GM10266 (cell line): ENCODE measurements at regions not wholly inside any gene's neighbourhood (a gene's known extent, or its start where the extent isn't known, plus 50 kb on each side); places are given as distances from the start of the nearest gene placed in this dataset.

Source experiments
- DNase-seq: peaks from one replicate; pipeline ENCODE4 v3.0.0; 2012; ENCODE audit errors: extremely low spot score
- CTCF ChIP-seq: IDR thresholded peaks from 2 replicates; pipeline ENCODE4 v1.5.1; 2012; ENCODE audit warnings: mild to moderate bottlenecking, low read depth; ENCODE audit not compliant: control insufficient read depth, insufficient read depth; ENCODE audit errors: missing control alignments

GRCh38 chr11:13118650-13119049 is 109.5 kb downstream of the RASSF10 start:
- no peak for TF ChIP-seq CTCF
- no peak for DNase-seq

GRCh38 chr11:13119361-13119760 is 110.2 kb downstream of the RASSF10 start:
- TF ChIP-seq CTCF: no peak
- no peak for DNase-seq

GRCh38 chr11:13119941-13120520 is 110.9 kb downstream of the RASSF10 start:
- no peak for DNase-seq
- no peak for TF ChIP-seq CTCF

GRCh38 chr11:13120691-13121090 is 111.6 kb downstream of the RASSF10 start:
- no peak for DNase-seq
- TF ChIP-seq CTCF: no peak

GRCh38 chr11:13126430-13126829 is 117.3 kb downstream of the RASSF10 start:
- DNase-seq: no peak
- TF ChIP-seq CTCF: no peak

- TF ChIP-seq CTCF: no peak
- DNase-seq: no peak
Measured at GRCh38 chr11:13127161-13127560, 118.0 kb downstream of the RASSF10 start.

- DNase-seq: no peak
- TF ChIP-seq CTCF: no peak
Measured at GRCh38 chr11:13128354-13128753, 119.2 kb downstream of the RASSF10 start.
